Ascending aorta (tissue), 2 donors: ENCODE measurements at regions not wholly inside any gene's neighbourhood (a gene's known extent, or its start where the extent isn't known, plus 50 kb on each side); places are given as distances from the start of the nearest gene placed in this dataset.
"Not testable (repeated sequence)": the region's sequence is repeated elsewhere in the genome, so short reads cannot be mapped to it uniquely, and the experiment has no call there.

Source experiments
- DNase-seq, 2 donors: peaks; one replicate each; pipeline ENCODE4 v3.0.0-alpha.2; 2019; ENCODE audit warnings: low spot score in 2 of 2
- H3K27ac ChIP-seq, 2 donors: fragments of 200-600 bp; sonication (generic); one replicate each; pipeline ENCODE4 v1.5.1; 2016 to 2017; ENCODE audit warnings: mild to moderate bottlenecking in 1 of 2
- H3K27me3 ChIP-seq: fragments of 200-600 bp; sonication (generic); one replicate; pipeline ENCODE4 v1.5.1; 2017
- H3K36me3 ChIP-seq, 2 donors: fragments of 200-600 bp; sonication (generic); one replicate each; pipeline ENCODE4 v1.5.1; 2016
- H3K4me1 ChIP-seq, 2 donors: fragments of 200-600 bp; sonication (generic); one replicate each; pipeline ENCODE4 v1.5.1; 2016 to 2017; ENCODE audit warnings: mild to moderate bottlenecking in 1 of 2
- H3K4me3 ChIP-seq, 2 donors: fragments of 200-600 bp; sonication (generic); one replicate each; pipeline ENCODE4 v1.5.1; 2016 to 2017; ENCODE audit warnings: mild to moderate bottlenecking in 1 of 2
- H3K9me3 ChIP-seq, 2 donors: fragments of 200-600 bp; sonication (generic); one replicate each; pipeline ENCODE4 v1.5.1; 2016
- CTCF ChIP-seq, 3 experiments: fragments of 200-600 bp in 2 of 3; fragments of 450-650 bp in 1 of 3; sonication (generic) in 2 of 3; IDR thresholded peaks; one replicate each; pipeline ENCODE4 v1.5.1; 2016 to 2019; ENCODE audit warnings: antibody characterized with exemption in 3 of 3, mild to moderate bottlenecking in 1 of 3, moderate library complexity in 1 of 3
- intact Hi-C: fragments of 100-400 bp; cut with DNase I; formaldehyde crosslinking; loops from one replicate; pipeline ENCODE4 v1.15.1; 2023

GRCh38 chr11:41716862-41717261 is 257.4 kb upstream of the LRRC4C start:
- H3K4me1 ChIP-seq, result no peaks in the 10 kb centered on the region
- no peak overlapping the region for H3K27ac ChIP-seq
- H3K9me3 ChIP-seq, result no peaks in the 10 kb centered on the region
- intact Hi-C loops, result no loop called here
- no peaks in the 10 kb centered on the region for H3K36me3 ChIP-seq
- no peak for DNase-seq
- TF ChIP-seq CTCF (IDR thresholded peaks at IDR 0.05), result no peak
- H3K27me3 ChIP-seq, result no peaks in the 10 kb centered on the region
- H3K4me3 ChIP-seq, result no peak overlapping the region

DNA sequence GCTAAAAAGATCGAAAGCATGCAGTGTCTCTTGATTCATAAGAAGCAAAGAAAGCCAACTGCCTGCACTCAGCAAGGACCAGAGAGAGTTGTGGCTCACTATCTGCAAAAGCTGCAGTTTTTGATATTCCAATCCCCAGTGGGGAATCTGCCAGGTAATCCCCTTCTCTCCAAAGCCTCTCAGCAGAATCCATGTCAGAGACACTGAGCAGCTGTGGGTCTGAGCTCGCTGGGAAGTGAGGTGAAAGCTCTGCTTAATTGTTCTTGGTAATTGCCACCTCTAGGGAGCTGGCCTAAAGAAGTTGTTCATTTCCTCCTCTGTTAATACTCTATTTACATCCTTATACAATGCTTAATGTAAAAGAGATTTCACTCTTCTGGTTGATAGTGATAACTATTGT is 261.3 kb upstream of the LRRC4C start:
- Histone ChIP-seq H3K4me3 (no peak overlapping the region), H3K27me3 (no peaks in the 10 kb centered on the region)
- TF ChIP-seq CTCF (IDR thresholded peaks at IDR 0.05), result no peak

DNA sequence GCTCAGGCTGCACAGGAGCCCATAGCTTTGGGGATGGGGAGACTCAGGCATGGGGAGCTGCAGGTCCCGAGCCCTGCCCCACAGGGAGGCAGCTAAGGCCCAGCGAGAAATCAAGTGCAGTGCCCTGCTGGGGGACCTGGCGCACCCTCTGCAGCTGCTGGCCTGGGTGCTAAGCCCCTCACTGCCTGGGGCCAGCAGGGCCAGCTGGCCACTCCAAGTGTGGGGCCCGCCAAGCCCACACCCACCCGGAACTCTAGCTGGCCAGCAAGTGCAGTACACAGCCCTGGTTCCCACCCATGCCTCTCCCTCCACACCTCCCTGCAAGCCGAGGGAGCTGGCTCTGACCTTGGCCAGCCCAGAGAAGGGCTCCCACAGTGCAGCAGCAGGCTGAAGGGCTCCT is 268.7 kb upstream of the LRRC4C start:
- H3K4me3 ChIP-seq, DNase-seq, H3K27ac ChIP-seq, intact Hi-C loops, H3K9me3 ChIP-seq, H3K36me3 ChIP-seq, H3K27me3 ChIP-seq, H3K4me1 ChIP-seq: not testable (repeated sequence)

More for the DNA sequence above, 261.3 kb upstream of the LRRC4C start:
- no peak overlapping the region for H3K27ac ChIP-seq
- intact Hi-C loops, result no loop called here
- no peaks in the 10 kb centered on the region for H3K4me1 ChIP-seq
- H3K9me3 ChIP-seq, result no peaks in the 10 kb centered on the region
- no peak for DNase-seq
- no peaks in the 10 kb centered on the region for H3K36me3 ChIP-seq

DNA sequence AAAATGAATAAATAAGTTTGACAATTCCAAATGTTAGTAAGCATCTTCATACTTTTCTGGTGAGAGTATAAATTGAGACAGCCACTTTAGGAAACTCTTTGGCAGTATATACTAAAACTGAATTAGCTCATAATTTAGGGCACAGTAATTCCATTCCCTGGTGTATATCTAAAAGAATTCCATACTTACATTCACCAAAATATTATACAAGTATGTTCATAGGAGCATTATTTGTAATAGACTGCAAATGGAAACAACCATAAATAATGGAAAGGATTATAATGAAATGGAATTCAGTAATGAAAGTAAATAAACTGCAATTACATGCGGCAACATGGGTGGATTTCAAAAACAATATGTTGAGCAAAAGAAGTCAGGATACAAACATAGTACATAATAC is 315.8 kb upstream of the LRRC4C start:
- Histone ChIP-seq H3K4me1 (no peaks in the 10 kb centered on the region), H3K4me3 (no peak overlapping the region), H3K27ac (no peak overlapping the region), H3K36me3 (no peaks in the 10 kb centered on the region), H3K27me3 (no peaks in the 10 kb centered on the region), H3K9me3 (peaks cover 0 to 8% of the 10 kb centered on the region in 2 donors)
- intact Hi-C loops, result no loop called here
- DNase-seq, result no peak
- TF ChIP-seq CTCF (IDR thresholded peaks at IDR 0.05), result no peak

- no peaks in the 10 kb centered on the region for H3K27me3 ChIP-seq
- intact Hi-C loops, result no loop called here
- H3K4me3 ChIP-seq, result no peak overlapping the region
- H3K36me3 ChIP-seq, result no peaks in the 10 kb centered on the region
- H3K4me1 ChIP-seq, result no peaks in the 10 kb centered on the region
- no peak for DNase-seq
- no peak for TF ChIP-seq CTCF (IDR thresholded peaks at IDR 0.05)
- H3K27ac ChIP-seq, result no peak overlapping the region
- H3K9me3 ChIP-seq, result peaks cover 0 to 2% of the 10 kb centered on the region in 2 donors
Measured at GRCh38 chr11:41779401-41779960, 320.0 kb upstream of the LRRC4C start.

- no peak for DNase-seq
- Histone ChIP-seq H3K36me3 (no peaks in the 10 kb centered on the region), H3K4me1 (no peaks in the 10 kb centered on the region), H3K9me3 (no peaks in the 10 kb centered on the region), H3K4me3 (no peak overlapping the region), H3K27ac (no peak overlapping the region), H3K27me3 (no peaks in the 10 kb centered on the region)
- TF ChIP-seq CTCF (IDR thresholded peaks at IDR 0.05), result no peak
- intact Hi-C loops, result no loop called here
Measured at GRCh38 chr11:41781441-41781840, 322.0 kb upstream of the LRRC4C start.
